ENCODE measurements at regions not wholly inside any gene's neighbourhood (a gene's known extent, or its start where the extent isn't known, plus 50 kb on each side); places are given as distances from the start of the nearest gene placed in this dataset.

DNA sequence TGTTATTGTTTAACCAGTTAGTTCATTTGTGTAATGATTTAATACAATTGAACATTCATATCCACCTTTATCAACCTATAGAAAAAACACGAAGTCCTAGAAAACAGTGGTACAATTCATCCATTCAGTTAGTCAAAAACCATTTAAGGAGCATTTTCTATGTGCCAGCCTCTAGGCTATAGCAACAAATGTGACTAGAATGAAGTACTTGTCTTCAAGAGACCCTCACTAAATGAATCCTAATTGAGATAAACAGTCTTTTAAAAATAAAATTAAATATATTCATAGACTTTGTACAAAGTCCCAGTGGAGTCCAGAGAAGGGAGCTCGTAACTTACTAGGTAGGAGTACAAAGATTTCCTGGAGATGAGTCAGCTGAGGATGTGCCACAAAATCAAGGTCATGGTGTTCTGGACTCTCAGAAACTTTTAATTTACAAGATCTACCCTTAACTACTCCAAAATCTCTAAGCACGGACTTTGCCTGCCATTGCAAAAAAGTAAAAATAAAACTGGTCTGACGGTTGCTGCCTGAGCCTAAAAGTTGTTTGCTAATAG is 430.7 kb upstream of the DCN start:
- H3K9me3 ChIP-seq (ENCODE audit: low read length), result no peaks in the 10 kb centered on the region
- H3K36me3 ChIP-seq (ENCODE audit: insufficient read depth, low read length), result no peaks in the 10 kb centered on the region
- H3K27me3 ChIP-seq (ENCODE audit: insufficient read depth, low read length), result no peaks in the 10 kb centered on the region
- H4K20me1 ChIP-seq (ENCODE audit: insufficient read depth, low read length), result no peaks in the 10 kb centered on the region
- H3F3A ChIP-seq (ENCODE audit: insufficient read depth, low read length), result no peaks in the 10 kb centered on the region
- no peak overlapping the region for H3K27ac ChIP-seq (ENCODE audit: low read depth, low read length, poor library complexity, severe bottlenecking)
- H3K79me2 ChIP-seq (ENCODE audit: insufficient read depth, low read length), result no peaks in the 10 kb centered on the region
- no peaks in the 10 kb centered on the region for H3K9me2 ChIP-seq (ENCODE audit: low read depth, low read length)
- H2AFZ ChIP-seq (ENCODE audit: low read length), result no peak overlapping the region
- no peak overlapping the region for H3K9ac ChIP-seq (ENCODE audit: low read length)
- TF ChIP-seq EZH2 (IDR thresholded peaks at IDR 0.05; ENCODE audit: borderline replicate concordance, low read length), result no peak
- TF ChIP-seq, protein P1, sequence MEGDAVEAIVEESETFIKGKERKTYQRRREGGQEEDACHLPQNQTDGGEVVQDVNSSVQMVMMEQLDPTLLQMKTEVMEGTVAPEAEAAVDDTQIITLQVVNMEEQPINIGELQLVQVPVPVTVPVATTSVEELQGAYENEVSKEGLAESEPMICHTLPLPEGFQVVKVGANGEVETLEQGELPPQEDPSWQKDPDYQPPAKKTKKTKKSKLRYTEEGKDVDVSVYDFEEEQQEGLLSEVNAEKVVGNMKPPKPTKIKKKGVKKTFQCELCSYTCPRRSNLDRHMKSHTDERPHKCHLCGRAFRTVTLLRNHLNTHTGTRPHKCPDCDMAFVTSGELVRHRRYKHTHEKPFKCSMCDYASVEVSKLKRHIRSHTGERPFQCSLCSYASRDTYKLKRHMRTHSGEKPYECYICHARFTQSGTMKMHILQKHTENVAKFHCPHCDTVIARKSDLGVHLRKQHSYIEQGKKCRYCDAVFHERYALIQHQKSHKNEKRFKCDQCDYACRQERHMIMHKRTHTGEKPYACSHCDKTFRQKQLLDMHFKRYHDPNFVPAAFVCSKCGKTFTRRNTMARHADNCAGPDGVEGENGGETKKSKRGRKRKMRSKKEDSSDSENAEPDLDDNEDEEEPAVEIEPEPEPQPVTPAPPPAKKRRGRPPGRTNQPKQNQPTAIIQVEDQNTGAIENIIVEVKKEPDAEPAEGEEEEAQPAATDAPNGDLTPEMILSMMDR (IDR thresholded peaks at IDR 0.05; ENCODE audit: low read length), result no peak
- H3K4me1 ChIP-seq (ENCODE audit: insufficient read depth, low read length, severe bottlenecking), result no peaks in the 10 kb centered on the region
- H3K4me2 ChIP-seq (ENCODE audit: low read length), result no peak overlapping the region
- no peak overlapping the region for H3K4me3 ChIP-seq (ENCODE audit: low read depth, low read length, poor library complexity, severe bottlenecking)

DNA sequence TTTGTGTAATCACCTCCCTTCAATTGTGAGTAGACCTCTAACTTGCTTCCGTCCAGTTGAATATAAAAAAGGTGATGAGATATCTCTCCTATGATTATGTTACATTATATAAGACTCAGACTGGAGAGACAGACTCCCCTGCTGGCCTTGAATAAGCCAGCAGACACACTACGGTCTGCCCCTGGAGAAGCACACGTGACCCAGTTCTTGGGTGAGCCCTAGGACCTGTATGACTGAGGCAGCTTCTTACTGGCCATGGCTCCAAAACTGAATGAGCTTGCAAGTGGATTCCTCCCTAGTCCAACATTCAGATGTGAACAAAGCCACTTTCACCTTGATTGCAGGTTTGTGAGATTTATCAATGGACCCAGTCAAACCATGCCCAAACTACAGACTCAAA is 427.9 kb upstream of the DCN start:
- H3F3A ChIP-seq (ENCODE audit: insufficient read depth, low read length), result no peaks in the 10 kb centered on the region
- H3K9me2 ChIP-seq (ENCODE audit: low read depth, low read length), result no peaks in the 10 kb centered on the region
- H3K4me2 ChIP-seq (ENCODE audit: low read length), result no peak overlapping the region
- H3K27me3 ChIP-seq (ENCODE audit: insufficient read depth, low read length), result no peaks in the 10 kb centered on the region
- H2AFZ ChIP-seq (ENCODE audit: low read length), result no peak overlapping the region
- no peak overlapping the region for H3K4me3 ChIP-seq (ENCODE audit: low read depth, low read length, poor library complexity, severe bottlenecking)
- H3K36me3 ChIP-seq (ENCODE audit: insufficient read depth, low read length), result no peaks in the 10 kb centered on the region
- TF ChIP-seq, protein P1 (IDR thresholded peaks at IDR 0.05; ENCODE audit: low read length), result no peak
- no peak for TF ChIP-seq EZH2 (IDR thresholded peaks at IDR 0.05; ENCODE audit: borderline replicate concordance, low read length)
- no peaks in the 10 kb centered on the region for H3K4me1 ChIP-seq (ENCODE audit: insufficient read depth, low read length, severe bottlenecking)
- H3K9me3 ChIP-seq (ENCODE audit: low read length), result no peaks in the 10 kb centered on the region
- no peak overlapping the region for H3K9ac ChIP-seq (ENCODE audit: low read length)
- no peaks in the 10 kb centered on the region for H4K20me1 ChIP-seq (ENCODE audit: insufficient read depth, low read length)
- H3K27ac ChIP-seq (ENCODE audit: low read depth, low read length, poor library complexity, severe bottlenecking), result no peak overlapping the region
- no peaks in the 10 kb centered on the region for H3K79me2 ChIP-seq (ENCODE audit: insufficient read depth, low read length)

DNA sequence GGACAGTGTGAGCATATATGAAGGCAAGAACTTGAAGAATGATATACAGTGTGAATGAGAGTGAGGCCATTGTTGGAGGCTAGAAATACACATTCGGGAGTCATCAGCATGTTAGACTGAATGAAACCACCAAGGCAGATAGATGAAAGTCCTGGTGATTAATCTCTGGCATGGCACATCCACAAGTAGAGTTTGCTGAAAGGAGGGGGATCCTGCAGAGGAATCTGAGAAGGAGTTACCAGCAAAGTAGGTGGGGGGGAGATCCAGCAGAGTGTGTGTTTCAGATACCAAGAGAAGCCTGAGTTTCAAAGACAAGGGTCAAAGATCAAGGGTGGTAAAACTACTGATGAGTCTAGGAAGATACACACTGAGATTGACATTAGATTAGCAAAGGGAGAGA is 426.7 kb upstream of the DCN start:
- Histone ChIP-seq H3K4me2 (ENCODE audit: low read length) (no peak overlapping the region), H2AFZ (ENCODE audit: low read length) (no peak overlapping the region), H3F3A (ENCODE audit: insufficient read depth, low read length) (no peaks in the 10 kb centered on the region), H3K9me2 (ENCODE audit: low read depth, low read length) (no peaks in the 10 kb centered on the region), H3K9ac (ENCODE audit: low read length) (no peak overlapping the region), H3K27ac (ENCODE audit: low read depth, low read length, poor library complexity, severe bottlenecking) (no peak overlapping the region), H3K27me3 (ENCODE audit: insufficient read depth, low read length) (no peaks in the 10 kb centered on the region), H4K20me1 (ENCODE audit: insufficient read depth, low read length) (no peaks in the 10 kb centered on the region), H3K4me3 (ENCODE audit: low read depth, low read length, poor library complexity, severe bottlenecking) (no peak overlapping the region), H3K9me3 (ENCODE audit: low read length) (no peaks in the 10 kb centered on the region), H3K36me3 (ENCODE audit: insufficient read depth, low read length) (no peaks in the 10 kb centered on the region), H3K79me2 (ENCODE audit: insufficient read depth, low read length) (no peaks in the 10 kb centered on the region), H3K4me1 (ENCODE audit: insufficient read depth, low read length, severe bottlenecking) (no peaks in the 10 kb centered on the region)
- TF ChIP-seq, protein P1 (IDR thresholded peaks at IDR 0.05; ENCODE audit: low read length), result no peak
- TF ChIP-seq EZH2 (IDR thresholded peaks at IDR 0.05; ENCODE audit: borderline replicate concordance, low read length), result no peak
